GM12878 (cell line): ENCODE measurements at regions not wholly inside any gene's neighbourhood (a gene's known extent, or its start where the extent isn't known, plus 50 kb on each side); places are given as distances from the start of the nearest gene placed in this dataset.

Experiments
- CBX3 ChIP-seq: fragments of 200-600 bp; sonication (generic); IDR thresholded peaks from 2 replicates; pipeline ENCODE4 v1.6.1; 2016; ENCODE audit warnings: low read depth, borderline replicate concordance
- CEBPB ChIP-seq, 2 experiments: fragments of 150-350 bp in 1 of 2; IDR thresholded peaks; 2 replicates each; pipeline ENCODE4 v1.6.1; 2012 to 2014; ENCODE audit warnings: low read depth in 2 of 2, low read length in 2 of 2, borderline replicate concordance in 1 of 2, inconsistent platforms in 1 of 2
- CHD4 ChIP-seq: fragments of 200-600 bp; sonication (generic); IDR thresholded peaks from 2 replicates; pipeline ENCODE4 v1.6.1; 2016; ENCODE audit warnings: mild to moderate bottlenecking
- IRF5 ChIP-seq: fragments of 450-650 bp; IDR thresholded peaks from 2 replicates; pipeline ENCODE4 v1.6.1; 2017; ENCODE audit warnings: borderline replicate concordance
- JUNB ChIP-seq: IDR thresholded peaks from 2 replicates; pipeline ENCODE4 v1.6.1; 2016; ENCODE audit warnings: antibody characterized with exemption, mild to moderate bottlenecking
- POLR2A ChIP-seq: IDR thresholded peaks from 2 replicates; pipeline ENCODE4 v1.6.1; 2011; ENCODE audit warnings: low read depth, mild to moderate bottlenecking, low read length
- RBBP5 ChIP-seq: fragments of 200-600 bp; sonication (generic); conservative IDR thresholded peaks from 2 replicates; pipeline ENCODE4 v1.6.1; 2016
- SKIL ChIP-seq: fragments of 450-650 bp; IDR thresholded peaks from 2 replicates; pipeline ENCODE4 v1.6.1; 2017; ENCODE audit warnings: mild to moderate bottlenecking, low read depth, inconsistent platforms; ENCODE audit not compliant: poor library complexity, severe bottlenecking
- SMARCA5 ChIP-seq: fragments of 450-650 bp; IDR thresholded peaks from 2 replicates; pipeline ENCODE4 v1.6.1; 2017; ENCODE audit warnings: mild to moderate bottlenecking
- SPI1 ChIP-seq: IDR thresholded peaks from 2 replicates; pipeline ENCODE4 v1.6.1; 2011; ENCODE audit warnings: low read depth, mild to moderate bottlenecking, low read length, moderate library complexity, borderline replicate concordance; ENCODE audit not compliant: insufficient read depth
- ZNF592 ChIP-seq: fragments of 450-650 bp; IDR thresholded peaks from 2 replicates; pipeline ENCODE4 v1.6.1; 2017; ENCODE audit warnings: mild to moderate bottlenecking, moderate library complexity

GRCh38 chr4:133863153-133863552, 338.4 kb downstream of the PABPC4L start (continued):
- TF ChIP-seq SPI1 (no peak), RBBP5 (no peak), CHD4 (no peak), CBX3 (no peak), POLR2A (no peak), CEBPB (IDR thresholded peaks at IDR 0.05; ENCODE audit: borderline replicate concordance in 1 of 2, low read depth in 2 of 2, low read length in 2 of 2) (no peak), SMARCA5 (no peak), JUNB (no peak), ZNF592 (no peak), SKIL (no peak), IRF5 (no peak)
